ENCODE measurements at regions not wholly inside any gene's neighbourhood (a gene's known extent, or its start where the extent isn't known, plus 50 kb on each side); places are given as distances from the start of the nearest gene placed in this dataset.

DNA sequence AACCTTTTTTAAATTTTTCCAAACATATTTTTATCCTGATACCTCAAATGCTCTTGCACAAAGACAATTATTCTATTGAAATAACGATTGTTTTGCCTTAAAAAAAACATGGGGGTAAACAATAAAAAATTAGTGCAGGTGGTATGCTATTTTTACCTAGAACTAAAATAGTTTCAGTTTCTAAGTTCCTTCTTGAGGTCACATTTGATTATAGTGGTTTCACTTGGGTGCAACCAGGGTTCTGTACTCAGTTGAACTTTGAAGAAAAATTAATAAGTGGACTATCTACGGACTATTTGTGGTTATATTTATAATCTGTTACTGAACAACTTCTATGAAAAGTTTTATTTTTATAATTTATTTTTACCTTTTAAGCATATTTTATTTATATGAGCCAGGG, 387.1 kb upstream of the IZUMO3 start:
- dilution Hi-C loops (cut with HindIII; ENCODE audit: low sequenced_read_pairs, unreplicated experiment) = no loop called here
- H4K91ac ChIP-seq (ENCODE audit: insufficient read depth, low read depth, low read length) = no peak overlapping the region
- ChIA-PET CTCF (no interaction called here), POLR2A (ENCODE audit: unreplicated experiment) (no interaction called here)
- no peak overlapping the region for H3K4me3 ChIP-seq (ENCODE audit: insufficient read depth, low read depth, low read length)
- in situ Hi-C loops (cut with MboI; ENCODE audit: low sequenced_read_pairs) = no loop called here
- no peak overlapping the region for H3K18ac ChIP-seq (ENCODE audit: low read depth, low read length)
- no peaks in the 10 kb centered on the region for H3K36me3 ChIP-seq (ENCODE audit: control insufficient read depth, insufficient read depth, low read length)
- no peak for TF ChIP-seq CEBPB (IDR thresholded peaks at IDR 0.05; ENCODE audit: low read depth, low read length)
- no peak for TF ChIP-seq MXI1 (IDR thresholded peaks at IDR 0.05; ENCODE audit: borderline replicate concordance, low read depth, low read length)
- TF ChIP-seq RAD21 (IDR thresholded peaks at IDR 0.05; ENCODE audit: low read length) = no peak
- no peak for TF ChIP-seq BHLHE40 (IDR thresholded peaks at IDR 0.05; ENCODE audit: low read depth, low read length)
- no peak for TF ChIP-seq MAZ (IDR thresholded peaks at IDR 0.05; ENCODE audit: borderline replicate concordance, low read depth, low read length)
- H3K4me1 ChIP-seq (ENCODE audit: control insufficient read depth, insufficient read depth, low read length) = no peaks in the 10 kb centered on the region
- H4K20me1 ChIP-seq (ENCODE audit: insufficient read depth, low read length) = no peaks in the 10 kb centered on the region
- no peak overlapping the region for H3K4ac ChIP-seq (ENCODE audit: low read depth, low read length)
- no peaks in the 10 kb centered on the region for H3K27me3 ChIP-seq (ENCODE audit: control insufficient read depth, insufficient read depth, low read length)
- H2AK9ac ChIP-seq (replicated peaks; ENCODE audit: low read depth, low read length, poor library complexity) = no peak overlapping the region
- WGBS, 2 experiments (ENCODE audit: extremely low coverage in 2 of 2, insufficient read length in 1 of 2) = no CpG with 5 or more reads among the region's 2 CpGs
- no peak overlapping the region for H2AFZ ChIP-seq (replicated peaks; ENCODE audit: low read length, poor library complexity)
- H3K56ac ChIP-seq (ENCODE audit: extremely low read depth, insufficient read depth, low read length) = no peak overlapping the region
- no peak overlapping the region for H2AK5ac ChIP-seq (ENCODE audit: low read depth, low read length)
- no peak overlapping the region for H4K5ac ChIP-seq (ENCODE audit: low read depth, low read length)
- ATAC-seq (ENCODE audit: low read depth) (no peak), DNase-seq (no peak)
- H3K27ac ChIP-seq (ENCODE audit: insufficient read depth, low read length) = no peak overlapping the region
- H3K4me2 ChIP-seq (ENCODE audit: low read depth, low read length) = no peak overlapping the region
- H2BK5ac ChIP-seq (ENCODE audit: low read depth, low read length, poor library complexity, severe bottlenecking) = no peak overlapping the region
- intact Hi-C loops (cut with micrococcal nuclease) = no loop called here
- no peaks in the 10 kb centered on the region for H3K79me1 ChIP-seq (ENCODE audit: low read depth in 1 of 2, low read length in 2 of 2)
- H3K9ac ChIP-seq (ENCODE audit: low read depth, low read length) = no peak overlapping the region
- no peak overlapping the region for H4K8ac ChIP-seq (ENCODE audit: low read depth in 2 of 2, low read length in 2 of 2)
- BruUV-seq (replicated peaks) = no TSS peak
- no peaks in the 10 kb centered on the region for H3K9me1 ChIP-seq (ENCODE audit: insufficient read depth, low read length)
- H2BK20ac ChIP-seq (ENCODE audit: low read depth, low read length) = no peak overlapping the region
- H3K9me3 ChIP-seq (ENCODE audit: control insufficient read depth, insufficient read depth, low read length) = peaks cover 5% of the 10 kb centered on the region; the same call in 1 of the 2 replicates
- H3K23ac ChIP-seq (ENCODE audit: low read depth, low read length) = no peak overlapping the region
- H3K14ac ChIP-seq (replicated peaks; ENCODE audit: low read depth, low read length) = no peak overlapping the region
- no peak overlapping the region for H2BK15ac ChIP-seq (ENCODE audit: low read depth, low read length)
- no peak overlapping the region for H2BK120ac ChIP-seq (ENCODE audit: low read depth, low read length)

Data from IMR-90 (cell line).